Fibroblast of lung (primary cell): ENCODE measurements at regions not wholly inside any gene's neighbourhood (a gene's known extent, or its start where the extent isn't known, plus 50 kb on each side); places are given as distances from the start of the nearest gene placed in this dataset.

Experiments
- DNase-seq, 2 donors: peaks; one replicate each; pipeline versions ENCODE4 v3.0.0 to v3.0.0-alpha.2; 2010; ENCODE audit warnings: low read depth in 2 of 2
- H2AFZ ChIP-seq: 2 replicates; pipeline ENCODE4 v1.5.1; 2012; ENCODE audit warnings: low read length, control low read depth, inconsistent platforms
- H3K27ac ChIP-seq: 2 replicates; pipeline ENCODE4 v1.5.1; 2011; ENCODE audit warnings: low read length, control low read depth; ENCODE audit not compliant: insufficient read depth
- H3K27me3 ChIP-seq: 2 replicates; pipeline ENCODE4 v1.5.1; 2011; ENCODE audit warnings: mild to moderate bottlenecking, low read length; ENCODE audit not compliant: control insufficient read depth, insufficient read depth
- H3K36me3 ChIP-seq: 2 replicates; pipeline ENCODE4 v1.5.1; 2011; ENCODE audit warnings: low read length; ENCODE audit not compliant: control insufficient read depth, insufficient read depth
- H3K4me1 ChIP-seq: 2 replicates; pipeline ENCODE4 v1.5.1; 2011; ENCODE audit warnings: low read length; ENCODE audit not compliant: control insufficient read depth, insufficient read depth; ENCODE audit errors: extremely low read depth
- H3K4me2 ChIP-seq: 2 replicates; pipeline ENCODE4 v1.5.1; 2011; ENCODE audit warnings: low read length, control low read depth; ENCODE audit not compliant: insufficient read depth; ENCODE audit errors: extremely low read depth
- H3K4me3 ChIP-seq, 4 experiments: fragments of 200-600 bp in 1 of 4; sonication (generic) in 1 of 4; replicated peaks in 1 of 4; 2 replicates each; pipeline ENCODE4 v1.5.1; 2011 to 2016; ENCODE audit warnings: low read length in 4 of 4, low read depth in 3 of 4, mild to moderate bottlenecking in 3 of 4, control low read depth in 2 of 4, inconsistent platforms in 1 of 4, mixed read lengths in 1 of 4; ENCODE audit not compliant: insufficient read depth in 1 of 4; ENCODE audit errors: control extremely low read depth in 1 of 4
- H3K79me2 ChIP-seq: 2 replicates; pipeline ENCODE4 v1.5.1; 2012; ENCODE audit warnings: mild to moderate bottlenecking, low read length, inconsistent platforms; ENCODE audit not compliant: control insufficient read depth, insufficient read depth
- H3K9ac ChIP-seq: 2 replicates; pipeline ENCODE4 v1.5.1; 2011; ENCODE audit warnings: mild to moderate bottlenecking, low read length, control low read depth; ENCODE audit not compliant: insufficient read depth
- H3K9me3 ChIP-seq: 2 replicates; pipeline ENCODE4 v1.5.1; 2012; ENCODE audit warnings: low read depth, low read length; ENCODE audit not compliant: control insufficient read depth, insufficient read depth
- H4K20me1 ChIP-seq: 2 replicates; pipeline ENCODE4 v1.5.1; 2011; ENCODE audit warnings: low read length; ENCODE audit not compliant: control insufficient read depth, insufficient read depth; ENCODE audit errors: extremely low read depth
- EZH2 ChIP-seq: IDR thresholded peaks from 2 replicates; pipeline ENCODE4 v1.5.1; 2012; ENCODE audit warnings: low read length, control low read depth, mild to moderate bottlenecking; ENCODE audit errors: missing control alignments
- TF ChIP-seq, protein P1 (sequence below), 2 donors: IDR thresholded peaks in 1 of 2; conservative IDR thresholded peaks in 1 of 2; 1 replicate in 1 of 2; 2 replicates in 1 of 2; pipeline ENCODE4 v1.5.1; 2011 to 2012; ENCODE audit warnings: low read length in 2 of 2, control low read depth in 1 of 2, inconsistent platforms in 1 of 2, low read depth in 1 of 2, mild to moderate bottlenecking in 1 of 2

DNA sequence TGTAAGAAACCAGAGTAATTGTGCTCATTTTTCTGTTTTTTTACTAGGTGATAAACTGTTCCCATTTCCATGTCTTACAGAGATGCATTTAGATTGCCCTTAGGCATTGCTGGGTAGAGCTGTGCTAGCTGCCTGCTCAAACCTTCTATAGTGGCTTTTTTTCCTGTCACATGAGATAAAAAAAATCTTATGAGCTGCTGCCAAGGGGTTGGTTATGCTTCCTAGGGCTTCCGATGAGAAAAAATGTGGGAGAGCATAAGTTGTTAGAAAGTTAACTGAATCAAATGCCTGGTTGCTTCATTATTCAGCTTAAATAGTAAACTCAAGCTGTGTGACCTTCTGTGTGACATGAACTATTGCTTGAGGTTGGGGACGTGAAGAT lies 50.0 kb upstream of the NOX3 start:
- Histone ChIP-seq H3K4me1 (no peaks in the 10 kb centered on the region), H3K79me2 (no peaks in the 10 kb centered on the region), H2AFZ (no peak overlapping the region), H3K27me3 (no peaks in the 10 kb centered on the region), H3K27ac (no peak overlapping the region), H4K20me1 (no peaks in the 10 kb centered on the region), H3K9me3 (no peaks in the 10 kb centered on the region), H3K9ac (no peak overlapping the region), H3K4me3 (no peak overlapping the region), H3K36me3 (no peaks in the 10 kb centered on the region), H3K4me2 (no peak overlapping the region)
- TF ChIP-seq, protein P1, sequence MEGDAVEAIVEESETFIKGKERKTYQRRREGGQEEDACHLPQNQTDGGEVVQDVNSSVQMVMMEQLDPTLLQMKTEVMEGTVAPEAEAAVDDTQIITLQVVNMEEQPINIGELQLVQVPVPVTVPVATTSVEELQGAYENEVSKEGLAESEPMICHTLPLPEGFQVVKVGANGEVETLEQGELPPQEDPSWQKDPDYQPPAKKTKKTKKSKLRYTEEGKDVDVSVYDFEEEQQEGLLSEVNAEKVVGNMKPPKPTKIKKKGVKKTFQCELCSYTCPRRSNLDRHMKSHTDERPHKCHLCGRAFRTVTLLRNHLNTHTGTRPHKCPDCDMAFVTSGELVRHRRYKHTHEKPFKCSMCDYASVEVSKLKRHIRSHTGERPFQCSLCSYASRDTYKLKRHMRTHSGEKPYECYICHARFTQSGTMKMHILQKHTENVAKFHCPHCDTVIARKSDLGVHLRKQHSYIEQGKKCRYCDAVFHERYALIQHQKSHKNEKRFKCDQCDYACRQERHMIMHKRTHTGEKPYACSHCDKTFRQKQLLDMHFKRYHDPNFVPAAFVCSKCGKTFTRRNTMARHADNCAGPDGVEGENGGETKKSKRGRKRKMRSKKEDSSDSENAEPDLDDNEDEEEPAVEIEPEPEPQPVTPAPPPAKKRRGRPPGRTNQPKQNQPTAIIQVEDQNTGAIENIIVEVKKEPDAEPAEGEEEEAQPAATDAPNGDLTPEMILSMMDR (conservative IDR thresholded peaks at IDR 0.05 in 1 of 2, IDR thresholded peaks at IDR 0.05 in 1 of 2; ENCODE audit: low read depth in 1 of 2, low read length in 2 of 2): no peak
- no peak for TF ChIP-seq EZH2
- no peak for DNase-seq
